HepG2 (cell line): ENCODE measurements at regions not wholly inside any gene's neighbourhood (a gene's known extent, or its start where the extent isn't known, plus 50 kb on each side); places are given as distances from the start of the nearest gene placed in this dataset.

ENCODE experiments used
- ATAC-seq: fragments of 200-7000 bp; cut with Tn5 transposase; 3 replicates; pipeline ENCODE4 v1.9.1; 2020; ENCODE audit warnings: mild to moderate bottlenecking, moderate library complexity
- BruUV-seq: library from RNA; stranded (reverse); fragments of 400-500 nt; replicated peaks from 2 replicates; lab custom pipeline; 2021; lab: Mats Ljungman, UMichigan
- CTCF ChIA-PET: fragments of 300-600 bp; formaldehyde crosslinking; extraction: SDS; loops from one replicate; lab custom pipeline; 2021; ENCODE audit warnings: low total read pairs, inconsistent platforms, low intra/inter-chr PET ratio; lab: Yijun Ruan, JAX
- POLR2A ChIA-PET: fragments of 350-600 bp; sonication (Branson Sonifier 250); formaldehyde crosslinking; loops from one replicate; lab custom pipeline; 2020; ENCODE audit warnings: antibody characterized with exemption, inconsistent platforms; lab: Yijun Ruan, JAX
- DNase-seq: peaks from one replicate; pipeline ENCODE4 v3.0.0-alpha.2; 2015; ENCODE audit warnings: low spot score
- FAIRE-seq: peaks from 3 replicates; lab custom pipeline; 2011; peaks lifted over from hg19 to GRCh38; lab: Jason Lieb, UNC
- H2AFZ ChIP-seq: one replicate; pipeline ENCODE4 v1.6.1; 2011; ENCODE audit warnings: low read length, inconsistent platforms
- H3K27ac ChIP-seq: fragments of 300-600 bp; 3 replicates; pipeline ENCODE4 v1.8.0; 2011; ENCODE audit warnings: mixed run types, mild to moderate bottlenecking, mixed read lengths, low read length, inconsistent platforms; ENCODE audit not compliant: insufficient read depth; ENCODE audit errors: extremely low read length
- H3K27me3 ChIP-seq, 2 experiments: fragments of 200-600 bp in 1 of 2; 2 replicates in 1 of 2; 3 replicates in 1 of 2; pipeline versions ENCODE4 v1.6.0 to v1.8.0; 2011; ENCODE audit warnings: low read length in 2 of 2, mild to moderate bottlenecking in 2 of 2, moderate library complexity in 2 of 2, inconsistent platforms in 1 of 2; ENCODE audit not compliant: insufficient read depth in 2 of 2, control insufficient read depth in 1 of 2
- H3K36me3 ChIP-seq, 2 experiments: fragments of 200-600 bp in 1 of 2; replicated peaks in 1 of 2; 2 replicates in 1 of 2; 3 replicates in 1 of 2; pipeline versions ENCODE4 v1.5.1 to v1.8.0; 2011; ENCODE audit warnings: low read length in 2 of 2, inconsistent platforms in 1 of 2; ENCODE audit not compliant: insufficient read depth in 2 of 2, control insufficient read depth in 1 of 2
- H3K4me1 ChIP-seq: 2 replicates; pipeline ENCODE4 v1.5.1; 2012; ENCODE audit warnings: low read length, inconsistent platforms; ENCODE audit not compliant: insufficient read depth
- H3K4me2 ChIP-seq: 2 replicates; pipeline ENCODE4 v1.6.0; 2011; ENCODE audit warnings: low read depth, low read length, inconsistent platforms
- H3K4me3 ChIP-seq, 3 experiments: fragments of 200-600 bp in 1 of 3; sonication (generic), shearing (Covaris generic) in 1 of 3; replicated peaks in 1 of 3; 2 replicates each; pipeline ENCODE4 v1.5.1; 2011 to 2016; ENCODE audit warnings: low read length in 3 of 3, inconsistent platforms in 2 of 3, low read depth in 2 of 3, mild to moderate bottlenecking in 2 of 3, control low read depth in 1 of 3, mixed read lengths in 1 of 3; ENCODE audit not compliant: insufficient read depth in 1 of 3
- H3K79me2 ChIP-seq: one replicate; pipeline ENCODE4 v1.6.1; 2011; ENCODE audit warnings: low read length, inconsistent platforms; ENCODE audit not compliant: insufficient read depth
- H3K9ac ChIP-seq: 2 replicates; pipeline ENCODE4 v1.6.0; 2011; ENCODE audit warnings: mild to moderate bottlenecking, low read depth, low read length, inconsistent platforms; ENCODE audit not compliant: insufficient read depth
- H3K9me3 ChIP-seq: 2 replicates; pipeline ENCODE4 v1.5.1; 2012; ENCODE audit warnings: mild to moderate bottlenecking, low read length
- H4K20me1 ChIP-seq: 2 replicates; pipeline ENCODE4 v1.6.0; 2011; ENCODE audit warnings: inconsistent platforms, mild to moderate bottlenecking, low read length, moderate library complexity; ENCODE audit not compliant: insufficient read depth
- ATM ChIP-seq: fragments of 450-650 bp; IDR thresholded peaks from 2 replicates; pipeline ENCODE4 v1.7.1; 2017; ENCODE audit warnings: mild to moderate bottlenecking, borderline replicate concordance
- CEBPG ChIP-seq: IDR thresholded peaks from 2 replicates; pipeline ENCODE4 v1.6.1; 2016
- CENPX ChIP-seq: sonication (generic); formaldehyde crosslinking; IDR thresholded peaks from 2 replicates; pipeline ENCODE4 v1.9.0; 2021; ENCODE audit warnings: mild to moderate bottlenecking, missing genetic modification reagents, moderate library complexity
- HOXA7 ChIP-seq: sonication (generic); formaldehyde crosslinking; IDR thresholded peaks from 2 replicates; pipeline ENCODE4 v1.8.1; 2022; ENCODE audit warnings: mild to moderate bottlenecking, missing genetic modification reagents, moderate library complexity
- MED8 ChIP-seq: sonication (generic); formaldehyde crosslinking; IDR thresholded peaks from 2 replicates; pipeline ENCODE4 v1.8.1; 2023; ENCODE audit warnings: mild to moderate bottlenecking, missing genetic modification reagents; ENCODE audit not compliant: insufficient replicate concordance
- SMYD3 ChIP-seq: sonication (generic); formaldehyde crosslinking; IDR thresholded peaks from 2 replicates; pipeline ENCODE4 v1.8.1; 2023; ENCODE audit warnings: mild to moderate bottlenecking, missing genetic modification reagents
- SP2 ChIP-seq: sonication (generic); formaldehyde crosslinking; IDR thresholded peaks from 2 replicates; pipeline ENCODE4 v1.5.1; 2020; ENCODE audit warnings: mild to moderate bottlenecking, missing genetic modification reagents
- ZNF124 ChIP-seq: sonication (generic); formaldehyde crosslinking; IDR thresholded peaks from 2 replicates; pipeline ENCODE4 v1.4.0; 2020; ENCODE audit warnings: missing genetic modification reagents
- ZNF205 ChIP-seq: IDR thresholded peaks from 2 replicates; pipeline ENCODE4 v1.6.1; 2018; ENCODE audit warnings: missing biosample characterization, missing genetic modification reagents
- ZNF451 ChIP-seq: sonication (generic); formaldehyde crosslinking; IDR thresholded peaks from 2 replicates; pipeline ENCODE4 v1.5.0; 2020; ENCODE audit warnings: mild to moderate bottlenecking, missing genetic modification reagents
- ZNF644 ChIP-seq: IDR thresholded peaks from 2 replicates; pipeline ENCODE4 v1.6.1; 2016; ENCODE audit warnings: low read depth
- WGBS: methylation state at CpG from one replicate; pipeline ENCODE4 v1.1.6; 2017; ENCODE audit warnings: low lambda C conversion rate; 5-methylcytosine and 5-hydroxymethylcytosine counted together
- in situ Hi-C: cut with HindIII; loops from 2 replicates; pipeline ENCODE4 v1.10.0; 2017; ENCODE audit warnings: low pct_unique_long_range_greater_than_20kb; ENCODE audit not compliant: extremely low pct_ligation_motif_present
- intact Hi-C: fragments of 100-400 bp; cut with micrococcal nuclease; formaldehyde crosslinking; loops from one replicate; pipeline ENCODE4 v1.10.0; 2022; ENCODE audit not compliant: unreplicated experiment
- TF ChIP-seq, protein P1 (sequence below): sonication (generic); formaldehyde crosslinking; IDR thresholded peaks from 2 replicates; pipeline ENCODE4 v1.5.1; 2020; ENCODE audit warnings: mild to moderate bottlenecking, missing genetic modification reagents, borderline replicate concordance

DNA sequence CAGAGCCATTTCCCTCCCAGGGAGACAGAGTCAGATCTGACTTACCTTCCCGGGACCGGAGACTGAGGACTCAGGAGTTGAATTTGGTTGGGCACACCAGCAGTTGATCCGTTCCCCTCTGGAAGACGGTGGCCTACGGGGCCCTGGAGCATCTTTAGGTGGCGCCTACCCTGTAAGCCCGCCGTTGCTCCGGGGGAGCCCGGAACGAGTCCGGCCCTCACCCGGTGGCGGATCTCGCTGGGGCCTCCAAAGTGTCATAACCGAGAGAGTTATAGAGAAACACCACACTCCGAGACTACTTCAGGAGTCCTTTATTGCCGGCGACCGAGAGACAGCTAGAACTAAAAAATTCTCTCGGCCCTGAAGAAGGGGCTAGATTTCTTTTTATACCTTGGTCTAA, 182.8 kb upstream of the MBL2 start:
- ChIA-PET CTCF (no interaction called here), POLR2A (no interaction called here)
- WGBS = 84% methylated on average over 18 of the region's 21 CpGs
- TF ChIP-seq ZNF644 (CRISPR knock-in tag) = no peak
- TF ChIP-seq, protein P1, sequence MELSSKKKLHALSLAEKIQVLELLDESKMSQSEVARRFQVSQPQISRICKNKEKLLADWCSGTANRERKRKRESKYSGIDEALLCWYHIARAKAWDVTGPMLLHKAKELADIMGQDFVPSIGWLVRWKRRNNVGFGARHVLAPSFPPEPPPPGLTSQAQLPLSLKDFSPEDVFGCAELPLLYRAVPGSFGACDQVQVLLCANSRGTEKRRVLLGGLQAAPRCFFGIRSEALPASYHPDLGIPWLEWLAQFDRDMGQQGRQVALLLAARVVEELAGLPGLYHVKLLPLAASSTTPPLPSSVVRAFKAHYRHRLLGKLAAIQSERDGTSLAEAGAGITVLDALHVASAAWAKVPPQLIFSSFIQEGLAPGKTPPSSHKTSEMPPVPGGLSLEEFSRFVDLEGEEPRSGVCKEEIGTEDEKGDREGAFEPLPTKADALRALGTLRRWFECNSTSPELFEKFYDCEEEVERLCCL (CRISPR knock-in tag) = no peak
- no peak for TF ChIP-seq SMYD3 (CRISPR knock-in tag)
- no peak for TF ChIP-seq CENPX (CRISPR knock-in tag)
- no peak for TF ChIP-seq ATM
- TF ChIP-seq ZNF451 (CRISPR knock-in tag) = no peak
- TF ChIP-seq ZNF205 (CRISPR knock-in tag) = no peak
- TF ChIP-seq MED8 (CRISPR knock-in tag) = no peak
- no peak for TF ChIP-seq CEBPG (CRISPR knock-in tag)
- TF ChIP-seq ZNF124 (CRISPR knock-in tag) = no peak
- no peak for TF ChIP-seq HOXA7 (CRISPR knock-in tag)
- TF ChIP-seq SP2 = no peak
- no peaks in the 10 kb centered on the region for H4K20me1 ChIP-seq
- no peaks in the 10 kb centered on the region; a peak in 1 of 5 replicates for H3K27me3 ChIP-seq
- no peak overlapping the region for H3K9ac ChIP-seq
- intact Hi-C loops (no loop called here), in situ Hi-C loops (no loop called here)
- no peak overlapping the region for H3K27ac ChIP-seq
- peaks cover 11% of the 10 kb centered on the region for H3K4me1 ChIP-seq
- H3K9me3 ChIP-seq = no peaks in the 10 kb centered on the region
- no peak overlapping the region for H3K4me2 ChIP-seq
- H2AFZ ChIP-seq = no peak overlapping the region
- no peaks in the 10 kb centered on the region for H3K79me2 ChIP-seq
- no peak for ATAC-seq
- no peak for DNase-seq
- FAIRE-seq = no peak
- H3K4me3 ChIP-seq = no peak overlapping the region
- no TSS peak for BruUV-seq
- H3K36me3 ChIP-seq = no peaks in the 10 kb centered on the region
